Pons (tissue), 1 donor: ENCODE measurements at regions not wholly inside any gene's neighbourhood (a gene's known extent, or its start where the extent isn't known, plus 50 kb on each side); places are given as distances from the start of the nearest gene placed in this dataset.
A peak's percentile ranks its signal among the peaks of the same experiment; 100 is the strongest.

Experiments used
- DNase-seq: peaks from one replicate; pipeline ENCODE4 v3.0.0-alpha.2; 2016; ENCODE audit warnings: low spot score

- peak; percentile 53 for DNase-seq
Observed at GRCh38 chr19:29263305-29264135, 50.6 kb upstream of the UQCRFS1 start.

DNA sequence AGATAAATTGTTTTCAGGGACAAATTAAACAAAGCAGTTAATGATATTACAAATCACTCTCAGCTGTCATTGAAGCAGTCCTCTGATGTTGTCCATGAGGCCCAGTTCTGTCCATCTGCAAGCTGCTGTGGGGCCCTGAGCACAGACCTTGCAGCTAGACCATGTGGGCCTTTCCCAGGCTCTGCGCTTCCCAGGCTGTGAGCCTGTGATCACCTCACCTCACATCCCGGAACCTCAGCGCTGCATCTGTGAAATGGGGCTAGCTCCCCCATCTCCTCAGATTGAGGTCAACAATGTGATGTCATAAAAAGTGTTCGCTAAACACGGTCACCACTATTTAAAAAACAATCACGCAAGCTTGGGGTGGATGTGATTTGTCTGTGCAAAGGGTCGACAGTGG is 51.9 kb upstream of the UQCRFS1 start:
- no peak for DNase-seq

GRCh38 chr19:29265436-29265835 is 52.5 kb upstream of the UQCRFS1 start:
- DNase-seq: no peak

- DNase-seq: no peak
Observed at GRCh38 chr19:29266001-29266400, 53.0 kb upstream of the UQCRFS1 start.

GRCh38 chr19:29266603-29267002 is 53.7 kb upstream of the UQCRFS1 start:
- no peak for DNase-seq

DNA sequence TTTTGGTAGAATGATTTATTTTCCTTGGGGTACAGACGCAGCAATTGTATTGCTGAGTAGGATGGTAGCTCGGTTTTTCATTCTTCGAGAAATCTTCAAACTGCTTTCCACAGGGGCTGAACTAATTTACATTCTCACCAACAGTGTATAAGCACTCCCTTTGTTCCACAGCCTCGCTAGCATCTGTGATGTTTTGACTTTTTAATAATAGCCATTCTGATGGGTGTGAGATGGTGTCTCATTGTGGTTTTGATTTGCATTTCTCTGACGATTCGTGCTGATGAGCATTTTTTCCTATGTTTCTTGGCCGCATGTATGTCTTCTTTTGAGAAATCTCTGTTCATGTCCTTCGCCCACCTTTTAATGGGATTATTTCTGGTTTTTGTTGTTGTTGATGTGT is 54.8 kb upstream of the UQCRFS1 start:
- DNase-seq: peak; percentile 65

DNA sequence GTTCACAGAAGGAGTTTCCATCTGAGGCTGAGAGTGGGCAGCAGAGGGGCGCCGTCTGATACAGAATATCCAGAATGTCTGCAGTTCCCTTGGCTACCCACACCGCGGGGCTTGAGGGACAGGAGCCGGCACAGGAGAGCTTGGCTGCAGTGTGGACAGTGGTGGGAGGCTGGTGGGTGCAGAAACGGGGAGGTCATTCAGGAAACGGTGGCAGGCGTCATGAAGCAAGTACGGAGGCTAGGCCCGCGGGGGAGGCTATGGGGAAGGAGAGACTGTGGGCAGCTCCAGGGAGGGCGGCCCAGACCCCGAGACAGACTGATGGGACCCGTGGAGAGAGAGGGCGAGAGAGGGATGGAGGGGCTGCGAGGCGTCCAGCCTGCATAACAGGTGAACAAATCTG is 55.2 kb upstream of the UQCRFS1 start:
- no peak for DNase-seq

DNA sequence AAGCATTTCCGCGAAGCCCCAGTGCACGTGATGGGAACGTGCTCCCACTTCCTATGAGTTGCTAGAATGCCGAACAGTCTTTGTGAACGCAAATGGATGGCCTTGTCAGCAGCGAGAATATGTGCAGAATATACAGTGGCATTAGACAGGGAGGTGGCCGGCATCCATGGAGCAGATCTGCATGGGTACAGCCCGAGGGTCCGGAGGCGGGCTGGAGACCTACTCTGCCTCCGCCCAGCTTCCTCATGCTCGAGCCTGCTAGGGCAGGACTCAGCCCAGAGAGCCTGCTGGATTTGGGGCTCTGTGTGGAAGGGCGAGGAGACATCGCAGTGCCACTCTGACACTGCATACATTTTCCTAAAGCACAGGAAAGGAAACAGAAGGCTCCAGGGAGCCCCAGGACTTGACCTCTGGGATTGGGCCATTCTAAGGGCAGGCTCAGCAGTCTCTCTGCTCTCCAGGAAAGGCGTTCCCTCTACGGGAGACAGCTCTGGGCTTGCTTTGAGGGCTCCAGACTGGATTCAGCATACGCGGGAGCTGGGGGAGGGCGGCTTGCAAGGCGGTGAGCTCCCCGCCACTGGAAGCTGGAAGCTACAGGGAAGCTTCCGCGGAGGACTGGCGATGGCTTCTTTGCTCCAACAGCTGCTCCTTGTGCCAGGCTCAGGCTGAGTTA is 55.9 kb upstream of the UQCRFS1 start:
- DNase-seq: no peak

DNA sequence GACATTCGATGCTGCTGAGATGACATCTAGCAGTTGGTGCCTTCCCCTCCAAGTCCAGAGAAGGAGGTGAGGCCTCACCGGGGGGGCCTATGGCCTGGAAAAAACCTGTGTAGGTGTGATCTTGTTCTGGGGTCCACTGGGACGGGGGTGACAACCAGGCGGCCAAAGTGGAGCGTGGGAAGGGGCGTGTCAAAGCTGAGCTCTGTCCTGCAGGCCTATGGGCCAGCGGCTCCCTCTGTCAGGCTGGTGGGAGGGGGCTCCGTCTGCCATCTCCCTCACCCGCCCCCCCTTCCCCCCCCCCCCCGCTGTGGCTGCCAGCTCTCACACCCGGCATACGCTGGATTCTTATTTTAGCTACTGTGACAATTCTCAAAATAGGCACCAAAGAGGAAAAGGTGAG is 56.7 kb upstream of the UQCRFS1 start:
- no peak for DNase-seq

- DNase-seq: no peak
Observed at GRCh38 chr19:29271341-29271740, 58.4 kb upstream of the UQCRFS1 start.

DNA sequence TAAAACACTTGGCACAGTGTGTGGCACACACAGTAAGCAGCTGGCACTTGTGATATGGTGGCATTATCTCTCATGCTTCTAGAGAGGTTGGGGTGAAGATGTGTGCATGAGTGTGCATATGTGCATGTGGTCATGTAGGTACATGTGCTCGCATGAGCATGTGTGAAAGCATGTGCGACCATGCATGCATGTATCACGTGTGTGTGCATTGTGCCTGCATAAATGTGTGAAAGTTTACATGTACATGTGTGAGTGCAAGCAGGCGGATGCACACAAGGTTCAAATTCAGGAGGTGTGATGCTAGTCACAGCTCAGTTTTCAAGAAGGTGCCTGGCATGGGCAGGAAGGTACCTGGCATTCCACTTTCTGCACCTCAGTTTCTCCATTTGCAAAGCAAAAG is 59.0 kb upstream of the UQCRFS1 start:
- DNase-seq: no peak

- DNase-seq: no peak
Observed at GRCh38 chr19:29273000-29273640, 60.2 kb upstream of the UQCRFS1 start.

DNA sequence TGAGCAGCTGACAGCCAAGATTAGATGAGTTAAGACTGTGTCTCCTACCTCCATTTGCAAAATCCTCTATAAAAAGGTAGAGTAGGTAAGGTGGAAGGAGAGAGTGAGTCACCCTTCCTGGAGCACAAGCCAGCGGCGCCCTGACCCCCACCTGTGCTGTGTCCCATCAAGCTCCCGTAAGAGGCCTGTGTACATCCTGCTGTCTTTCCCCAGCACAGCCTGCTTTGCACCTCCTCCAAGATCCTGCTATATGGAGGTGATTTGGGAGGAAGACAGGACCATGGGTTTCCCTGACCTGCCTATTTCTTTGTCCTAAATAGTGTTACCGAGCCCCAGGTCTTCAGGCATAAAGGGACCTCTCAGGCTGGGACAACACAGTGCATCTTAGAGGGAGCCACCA is 62.3 kb upstream of the UQCRFS1 start:
- DNase-seq: no peak

- no peak for DNase-seq
Observed at GRCh38 chr19:29277102-29277501, 64.2 kb upstream of the UQCRFS1 start.

GRCh38 chr19:29278716-29279115 is 65.8 kb upstream of the UQCRFS1 start:
- DNase-seq: no peak

- no peak for DNase-seq
Observed at GRCh38 chr19:29283366-29283765, 70.4 kb upstream of the UQCRFS1 start.

DNA sequence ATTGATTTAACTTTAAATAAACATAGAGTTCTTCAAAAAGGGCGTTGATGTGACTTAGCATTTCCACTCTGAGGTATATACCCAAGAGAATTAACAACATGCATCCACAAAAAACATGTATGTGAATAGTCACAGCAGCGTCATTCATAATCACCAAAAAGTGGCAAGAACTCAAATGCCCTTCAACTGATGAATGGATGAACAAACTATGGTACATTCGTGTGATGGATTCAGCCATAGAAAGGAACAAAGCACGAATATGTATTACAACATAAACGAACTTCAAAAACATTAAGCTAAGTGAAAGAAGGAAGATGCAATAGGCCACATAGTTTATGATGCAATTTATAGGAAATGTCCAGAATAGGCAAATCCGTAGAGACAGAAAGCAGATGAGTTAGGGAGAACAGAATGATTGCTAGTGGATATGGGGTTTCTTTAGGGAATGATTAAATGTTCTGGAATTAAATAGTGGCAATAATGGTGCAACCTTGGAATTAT is 72.3 kb upstream of the UQCRFS1 start:
- no peak for DNase-seq

DNA sequence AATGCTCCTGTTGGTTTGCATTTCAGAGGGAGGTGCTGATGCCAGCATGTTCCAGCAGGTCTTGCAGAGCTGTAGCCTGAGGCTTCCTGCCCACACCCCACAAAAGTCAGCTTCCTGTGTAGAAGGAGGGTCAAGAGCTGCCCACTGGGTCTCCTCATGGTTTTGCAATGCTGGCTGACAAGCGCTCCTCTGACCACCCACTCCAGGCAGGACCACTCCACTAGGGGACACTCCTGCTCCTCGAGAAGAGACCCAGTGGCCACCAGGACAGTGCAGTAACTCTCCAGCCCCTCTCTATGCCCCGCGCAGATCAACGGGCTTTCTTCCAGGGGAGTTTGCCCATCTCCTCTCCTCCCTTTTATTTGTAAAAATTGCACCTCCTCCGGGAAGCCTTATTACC is 72.9 kb upstream of the UQCRFS1 start:
- peak; percentile 58 for DNase-seq

- DNase-seq: no peak
Observed at GRCh38 chr19:29287061-29287460, 74.1 kb upstream of the UQCRFS1 start.

DNA sequence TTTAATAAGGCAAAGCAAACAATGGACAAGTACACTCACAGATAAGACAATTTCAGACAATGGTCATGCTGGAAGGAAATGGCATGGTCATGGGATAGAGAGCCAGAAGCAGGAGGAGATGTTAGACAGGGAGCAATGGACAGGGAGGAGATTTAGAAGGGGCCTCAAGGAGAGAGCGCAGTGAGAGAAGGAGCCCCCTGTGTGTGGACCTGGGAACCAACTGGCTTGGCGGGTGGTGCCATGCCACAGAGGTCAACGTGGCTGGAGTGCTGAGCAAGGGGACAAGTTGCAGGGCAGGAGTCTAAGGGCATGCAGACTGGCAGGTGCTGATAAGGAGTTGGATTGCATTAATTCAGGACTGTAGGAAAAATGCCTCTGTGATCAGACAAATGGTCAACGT is 75.3 kb upstream of the UQCRFS1 start:
- no peak for DNase-seq

GRCh38 chr19:29289020-29289419 is 76.1 kb upstream of the UQCRFS1 start:
- DNase-seq: no peak

DNA sequence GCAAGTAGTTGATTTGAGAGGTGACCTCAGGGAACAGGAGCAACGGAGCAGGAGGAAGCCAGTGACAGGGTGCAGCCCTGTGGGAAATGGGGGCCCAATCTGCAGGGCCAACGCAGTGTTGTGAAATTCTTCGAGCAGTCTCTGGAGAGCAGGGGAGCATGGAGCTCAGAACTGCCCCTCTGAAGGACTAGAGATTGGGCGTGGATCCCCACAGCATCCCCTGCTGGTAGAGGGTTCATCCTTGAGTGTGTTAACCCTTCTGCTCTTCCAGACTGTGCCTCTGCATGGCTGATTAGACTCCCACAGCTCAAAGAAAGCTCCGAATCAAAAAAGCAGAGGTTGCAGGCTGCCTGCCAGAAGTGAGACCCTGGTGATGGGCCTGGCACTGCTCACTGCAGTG is 77.9 kb upstream of the UQCRFS1 start:
- DNase-seq: no peak

GRCh38 chr19:29292153-29292552 is 79.2 kb upstream of the UQCRFS1 start:
- no peak for DNase-seq
